Esophagus muscularis mucosa (tissue), 3 donors: ENCODE measurements at regions not wholly inside any gene's neighbourhood (a gene's known extent, or its start where the extent isn't known, plus 50 kb on each side); places are given as distances from the start of the nearest gene placed in this dataset.

ENCODE experiments used
- EP300 ChIP-seq: sonication (generic); formaldehyde crosslinking; IDR thresholded peaks from one replicate; pipeline ENCODE4 v1.6.1; 2017; ENCODE audit warnings: antibody characterized with exemption
- TF ChIP-seq, protein P1 (sequence below), 3 experiments: fragments of 200-600 bp in 2 of 3; fragments of 450-650 bp in 1 of 3; sonication (generic) in 2 of 3; IDR thresholded peaks; one replicate each; pipeline ENCODE4 v1.5.1; 2017 to 2019; ENCODE audit warnings: antibody characterized with exemption in 3 of 3, mild to moderate bottlenecking in 2 of 3, moderate library complexity in 1 of 3

DNA sequence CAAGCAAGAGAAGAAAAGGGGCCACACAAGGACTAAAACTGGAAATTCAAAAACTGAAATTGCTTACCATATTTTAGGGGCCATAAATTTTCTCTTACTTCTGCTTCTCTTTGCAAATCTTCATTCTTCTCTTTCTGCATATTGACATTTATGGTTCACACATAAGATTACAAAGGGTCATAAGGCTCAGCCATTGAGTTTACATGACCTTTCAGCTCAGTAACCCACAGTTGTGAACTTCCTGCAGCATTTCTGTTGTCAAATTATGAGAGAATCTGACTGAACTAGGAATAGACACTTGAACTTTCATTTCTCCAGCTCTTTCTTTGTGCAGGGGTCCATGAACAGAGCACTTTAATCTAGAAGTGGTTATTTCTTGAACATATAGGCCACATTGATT, 434.8 kb upstream of the CT83 start:
- no peak for TF ChIP-seq EP300
- TF ChIP-seq, protein P1, sequence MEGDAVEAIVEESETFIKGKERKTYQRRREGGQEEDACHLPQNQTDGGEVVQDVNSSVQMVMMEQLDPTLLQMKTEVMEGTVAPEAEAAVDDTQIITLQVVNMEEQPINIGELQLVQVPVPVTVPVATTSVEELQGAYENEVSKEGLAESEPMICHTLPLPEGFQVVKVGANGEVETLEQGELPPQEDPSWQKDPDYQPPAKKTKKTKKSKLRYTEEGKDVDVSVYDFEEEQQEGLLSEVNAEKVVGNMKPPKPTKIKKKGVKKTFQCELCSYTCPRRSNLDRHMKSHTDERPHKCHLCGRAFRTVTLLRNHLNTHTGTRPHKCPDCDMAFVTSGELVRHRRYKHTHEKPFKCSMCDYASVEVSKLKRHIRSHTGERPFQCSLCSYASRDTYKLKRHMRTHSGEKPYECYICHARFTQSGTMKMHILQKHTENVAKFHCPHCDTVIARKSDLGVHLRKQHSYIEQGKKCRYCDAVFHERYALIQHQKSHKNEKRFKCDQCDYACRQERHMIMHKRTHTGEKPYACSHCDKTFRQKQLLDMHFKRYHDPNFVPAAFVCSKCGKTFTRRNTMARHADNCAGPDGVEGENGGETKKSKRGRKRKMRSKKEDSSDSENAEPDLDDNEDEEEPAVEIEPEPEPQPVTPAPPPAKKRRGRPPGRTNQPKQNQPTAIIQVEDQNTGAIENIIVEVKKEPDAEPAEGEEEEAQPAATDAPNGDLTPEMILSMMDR (IDR thresholded peaks at IDR 0.05) = no peak
